Astrocyte (in vitro differentiated cells and primary cell): ENCODE measurements at regions not wholly inside any gene's neighbourhood (a gene's known extent, or its start where the extent isn't known, plus 50 kb on each side); places are given as distances from the start of the nearest gene placed in this dataset.

ENCODE experiments used
- CTCF ChIP-seq: IDR thresholded peaks from 2 replicates; pipeline ENCODE4 v1.5.1; 2011; ENCODE audit warnings: low read depth, mild to moderate bottlenecking, inconsistent platforms, low read length, moderate library complexity; ENCODE audit not compliant: insufficient read depth
- EZH2 ChIP-seq: IDR thresholded peaks from 2 replicates; pipeline ENCODE4 v1.6.1; 2012; ENCODE audit warnings: mild to moderate bottlenecking, low read length, inconsistent platforms; ENCODE audit not compliant: insufficient read depth

- TF ChIP-seq CTCF: no peak
- no peak for TF ChIP-seq EZH2
Measured at GRCh38 chr4:155552180-155552579, 114.5 kb upstream of the GUCY1A1 start.
